ENCODE measurements at regions not wholly inside any gene's neighbourhood (a gene's known extent, or its start where the extent isn't known, plus 50 kb on each side); places are given as distances from the start of the nearest gene placed in this dataset.

- TF ChIP-seq CTCF (conservative IDR thresholded peaks at IDR 0.05; ENCODE audit: low read depth, low read length), result no peak
- no peak overlapping the region for H3K4me3 ChIP-seq (ENCODE audit: low read length)
- no peak for DNase-seq (ENCODE audit: low read depth)
Measured at GRCh38 chr13:59120297-59120843, 1043.4 kb downstream of the DIAPH3 start.

DNA sequence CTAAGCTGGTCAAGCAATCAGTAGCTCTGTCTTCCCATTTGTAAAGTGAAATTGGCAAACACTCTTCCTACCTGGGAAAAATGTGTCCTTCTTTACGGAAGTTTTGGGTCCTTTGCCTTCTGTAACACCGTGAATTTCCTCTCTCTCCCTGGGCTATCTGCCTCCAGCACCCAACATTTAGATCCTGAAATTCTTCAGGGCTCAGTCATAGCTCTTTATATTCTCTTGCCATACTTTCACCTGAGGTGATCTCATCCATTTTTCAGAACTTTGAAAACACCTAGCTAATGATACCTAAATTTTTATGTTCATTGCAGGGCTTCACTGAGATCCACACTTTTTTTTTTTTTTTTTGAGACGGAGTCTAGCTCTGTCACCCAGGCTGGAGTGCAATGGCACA lies 1042.2 kb downstream of the DIAPH3 start:
- no peak overlapping the region for H3K4me3 ChIP-seq (ENCODE audit: low read length)
- TF ChIP-seq CTCF (conservative IDR thresholded peaks at IDR 0.05; ENCODE audit: low read depth, low read length), result no peak
- no peak for DNase-seq (ENCODE audit: low read depth)

GRCh38 chr13:59126474-59126873 lies 1037.3 kb downstream of the DIAPH3 start:
- no peak for TF ChIP-seq CTCF (conservative IDR thresholded peaks at IDR 0.05; ENCODE audit: low read depth, low read length)
- DNase-seq (ENCODE audit: low read depth), result no peak
- no peak overlapping the region for H3K4me3 ChIP-seq (ENCODE audit: low read length)

- H3K4me3 ChIP-seq (ENCODE audit: low read length), result no peak overlapping the region
- DNase-seq (ENCODE audit: low read depth), result no peak
- TF ChIP-seq CTCF (conservative IDR thresholded peaks at IDR 0.05; ENCODE audit: low read depth, low read length), result no peak
Measured at GRCh38 chr13:59133903-59134302, 1029.8 kb downstream of the DIAPH3 start.

DNA sequence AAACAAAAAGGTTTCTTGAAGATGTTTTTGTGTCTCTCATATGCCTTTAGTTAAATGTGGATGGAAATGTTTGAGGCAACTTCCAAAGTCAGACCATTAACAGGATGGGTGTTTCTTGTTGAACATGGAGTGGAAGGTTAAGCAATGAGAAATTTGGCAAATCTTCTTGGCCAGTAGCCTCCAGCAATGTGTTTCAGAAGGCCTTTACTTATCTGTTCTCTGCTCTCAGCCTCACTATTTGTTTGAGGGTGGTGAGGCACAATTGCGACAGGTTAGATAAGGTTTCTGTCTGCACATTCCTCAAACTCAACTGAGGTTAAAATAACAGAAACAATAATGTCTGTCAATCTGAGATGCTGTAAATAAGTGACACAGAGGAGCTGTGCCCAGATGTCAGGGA lies 1019.0 kb downstream of the DIAPH3 start:
- H3K4me3 ChIP-seq (ENCODE audit: low read length), result no peak overlapping the region
- TF ChIP-seq CTCF (conservative IDR thresholded peaks at IDR 0.05; ENCODE audit: low read depth, low read length), result no peak
- DNase-seq (ENCODE audit: low read depth), result no peak

GRCh38 chr13:59145381-59145780 lies 1018.3 kb downstream of the DIAPH3 start:
- no peak for TF ChIP-seq CTCF (conservative IDR thresholded peaks at IDR 0.05; ENCODE audit: low read depth, low read length)
- no peak for DNase-seq (ENCODE audit: low read depth)
- no peak overlapping the region for H3K4me3 ChIP-seq (ENCODE audit: low read length)

DNA sequence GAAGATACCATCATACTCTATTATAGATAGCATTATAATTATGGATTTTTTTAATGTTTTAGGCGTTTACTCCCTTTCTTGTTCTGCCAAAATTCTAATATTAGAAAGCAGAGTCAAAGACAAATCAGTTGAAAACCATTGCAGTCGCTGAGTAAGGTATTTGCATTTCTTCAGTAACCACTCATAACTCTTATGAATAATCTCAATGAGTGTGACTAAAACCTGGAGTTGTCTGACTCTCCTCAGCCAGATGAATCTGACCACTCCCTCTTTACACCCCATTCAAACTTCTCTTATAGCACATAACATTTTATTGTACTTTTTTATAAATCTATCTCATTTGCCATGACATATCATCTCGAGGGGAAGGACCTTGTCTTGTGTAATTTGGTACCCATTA lies 1006.5 kb downstream of the DIAPH3 start:
- H3K4me3 ChIP-seq (ENCODE audit: low read length), result no peak overlapping the region
- DNase-seq (ENCODE audit: low read depth), result no peak
- TF ChIP-seq CTCF (conservative IDR thresholded peaks at IDR 0.05; ENCODE audit: low read depth, low read length), result no peak
